K562 (cell line): ENCODE measurements at regions not wholly inside any gene's neighbourhood (a gene's known extent, or its start where the extent isn't known, plus 50 kb on each side); places are given as distances from the start of the nearest gene placed in this dataset.

Experiments
- ATAC-seq: fragments of 200-7000 bp; cut with Tn5 transposase; 3 replicates; pipeline ENCODE4 v1.9.1; 2020; ENCODE audit warnings: moderate library complexity
- BruUV-seq: library from RNA; stranded (reverse); fragments of 400-500 nt; replicated peaks from 2 replicates; lab custom pipeline; 2021; lab: Mats Ljungman, UMichigan
- CTCF ChIA-PET: fragments of 300-600 bp; formaldehyde crosslinking; extraction: SDS; loops from one replicate; lab custom pipeline; 2021; ENCODE audit warnings: low intra/inter-chr PET ratio; lab: Yijun Ruan, JAX
- POLR2A ChIA-PET: fragments of 300-600, 350-650 bp; sonication (Branson Sonifier 250); formaldehyde crosslinking; extraction: SDS; loops from one replicate; lab custom pipeline; 2021; ENCODE audit warnings: antibody characterized with exemption, inconsistent platforms; lab: Yijun Ruan, JAX
- DNase-seq, 4 experiments: peaks; one replicate each; pipeline versions ENCODE4 v3.0.0 to v3.0.0-alpha.2; 2011 to 2018; ENCODE audit warnings: low spot score in 3 of 4, mixed read lengths in 3 of 4; ENCODE audit errors: extremely low read depth in 1 of 4
- FAIRE-seq: peaks from 2 replicates; lab custom pipeline; 2011; peaks lifted over from hg19 to GRCh38; lab: Jason Lieb, UNC
- H2AFZ ChIP-seq: 2 replicates; pipeline ENCODE4 v1.6.0; 2011; ENCODE audit warnings: low read depth, low read length, control low read depth, inconsistent platforms
- H3K27ac ChIP-seq: fragments of 200-600 bp; 3 replicates; pipeline ENCODE4 v1.8.0; 2011; ENCODE audit warnings: low read depth, mild to moderate bottlenecking, control low read depth, inconsistent platforms, low read length, moderate library complexity, mixed read lengths; ENCODE audit errors: extremely low read depth
- H3K27me3 ChIP-seq, 2 experiments: fragments of 300-600 bp in 1 of 2; 2 replicates in 1 of 2; 3 replicates in 1 of 2; pipeline versions ENCODE4 v1.6.0 to v1.8.0; 2011; ENCODE audit warnings: inconsistent platforms in 2 of 2, low read length in 2 of 2, mild to moderate bottlenecking in 1 of 2, mixed read lengths in 1 of 2, moderate library complexity in 1 of 2; ENCODE audit not compliant: control insufficient read depth in 2 of 2, insufficient read depth in 2 of 2
- H3K36me3 ChIP-seq: fragments of 300-600 bp; 3 replicates; pipeline ENCODE4 v1.8.0; 2011; ENCODE audit warnings: mild to moderate bottlenecking, low read length, inconsistent platforms; ENCODE audit not compliant: control insufficient read depth, insufficient read depth
- H3K4me1 ChIP-seq, 2 experiments: fragments of 200-600 bp in 1 of 2; replicated peaks in 1 of 2; 2 replicates in 1 of 2; 3 replicates in 1 of 2; pipeline versions ENCODE4 v1.5.1 to v1.8.0; 2011; ENCODE audit warnings: inconsistent platforms in 2 of 2, low read length in 2 of 2, mild to moderate bottlenecking in 1 of 2, mixed read lengths in 1 of 2, moderate library complexity in 1 of 2; ENCODE audit not compliant: control insufficient read depth in 2 of 2, insufficient read depth in 2 of 2
- H3K4me2 ChIP-seq: 2 replicates; pipeline ENCODE4 v1.6.1; 2011; ENCODE audit warnings: low read length, control low read depth, inconsistent platforms, mixed read lengths; ENCODE audit not compliant: insufficient read depth
- H3K4me3 ChIP-seq: fragments of 200-600 bp; sonication (generic), shearing (Covaris generic); 2 replicates; pipeline ENCODE4 v1.5.1; 2016; ENCODE audit warnings: control low read depth, inconsistent platforms
- H3K79me2 ChIP-seq: fragments of 200-600 bp; 3 replicates; pipeline ENCODE4 v1.8.0; 2011; ENCODE audit warnings: low read length, inconsistent platforms; ENCODE audit not compliant: control insufficient read depth, insufficient read depth
- H3K9ac ChIP-seq, 2 experiments: 2 replicates each; pipeline versions ENCODE4 v1.6.0 to v1.6.1; 2011; ENCODE audit warnings: low read depth in 2 of 2, low read length in 2 of 2, control low read depth in 1 of 2, inconsistent platforms in 1 of 2, mild to moderate bottlenecking in 1 of 2, mixed read lengths in 1 of 2; ENCODE audit not compliant: insufficient read depth in 1 of 2
- H3K9me1 ChIP-seq: one replicate; pipeline ENCODE4 v1.6.0; 2011; ENCODE audit warnings: inconsistent platforms, mild to moderate bottlenecking, low read length, moderate library complexity; ENCODE audit not compliant: control insufficient read depth, insufficient read depth
- H3K9me3 ChIP-seq: replicated peaks from 2 replicates; pipeline ENCODE4 v1.5.1; 2011; ENCODE audit warnings: low read depth, low read length, inconsistent platforms; ENCODE audit not compliant: control insufficient read depth, insufficient read depth
- H4K20me1 ChIP-seq: replicated peaks from 2 replicates; pipeline ENCODE4 v1.6.1; 2011; ENCODE audit warnings: low read length, inconsistent platforms, mixed read lengths; ENCODE audit not compliant: control insufficient read depth, insufficient read depth
- ARNT ChIP-seq, 2 experiments: fragments of 450-650 bp; IDR thresholded peaks; 2 replicates each; pipeline ENCODE4 v1.6.1; 2016; ENCODE audit warnings: mild to moderate bottlenecking in 1 of 2
- CCNT2 ChIP-seq: IDR thresholded peaks from 2 replicates; pipeline ENCODE4 v1.6.1; 2011; ENCODE audit warnings: borderline replicate concordance, low read depth, mild to moderate bottlenecking, moderate library complexity, mixed read lengths, low read length; ENCODE audit not compliant: insufficient read length; ENCODE audit errors: extremely low read depth
- CTBP1 ChIP-seq: fragments of 450-650 bp; IDR thresholded peaks from 2 replicates; pipeline ENCODE4 v1.6.1; 2016; ENCODE audit warnings: borderline replicate concordance
- ELF1 ChIP-seq: fragments of 200-800 bp; sonication (Bioruptor generic); IDR thresholded peaks from 2 replicates; pipeline ENCODE4 v1.6.1; 2016; ENCODE audit warnings: missing genetic modification characterization, missing compliant biosample characterization
- GABPB1 ChIP-seq: sonication (generic); formaldehyde crosslinking; IDR thresholded peaks from 2 replicates; pipeline ENCODE4 v1.8.0; 2022; ENCODE audit warnings: mild to moderate bottlenecking, missing genetic modification reagents
- KAT7 ChIP-seq: sonication (generic); formaldehyde crosslinking; IDR thresholded peaks from 2 replicates; pipeline ENCODE4 v1.8.0; 2022; ENCODE audit warnings: missing genetic modification reagents, mild to moderate bottlenecking, borderline replicate concordance
- MCM5 ChIP-seq: fragments of 450-650 bp; IDR thresholded peaks from 2 replicates; pipeline ENCODE4 v1.6.1; 2016; ENCODE audit warnings: low read depth
- MTF1 ChIP-seq: fragments of 250-450 bp; sonication (Bioruptor Pico); IDR thresholded peaks from 2 replicates; pipeline ENCODE4 v1.9.0; 2021; ENCODE audit warnings: moderate library complexity, mild to moderate bottlenecking, inconsistent platforms, borderline replicate concordance
- NCOR1 ChIP-seq: fragments of 450-650 bp; IDR thresholded peaks from 2 replicates; pipeline ENCODE4 v1.6.1; 2016; ENCODE audit warnings: mild to moderate bottlenecking, moderate library complexity
- THAP12 ChIP-seq: fragments of 250-450 bp; sonication (Bioruptor Pico); IDR thresholded peaks from 2 replicates; pipeline ENCODE4 v1.9.0; 2021; ENCODE audit warnings: mild to moderate bottlenecking, inconsistent platforms
- ZNF512 ChIP-seq: IDR thresholded peaks from 2 replicates; pipeline ENCODE4 v1.6.1; 2016; ENCODE audit warnings: missing genetic modification characterization, missing compliant biosample characterization
- ZNF592 ChIP-seq: fragments of 450-650 bp; IDR thresholded peaks from 2 replicates; pipeline ENCODE4 v1.6.1; 2017; ENCODE audit warnings: antibody characterized with exemption, mild to moderate bottlenecking
- WGBS: fragments of 100-300 bp; shearing (Covaris generic); methylation state at CpG from one replicate; pipeline ENCODE4 v1.1.6; 2016; ENCODE audit warnings: low coverage, mixed read lengths; ENCODE audit not compliant: insufficient coverage; ENCODE audit errors: missing lambda C conversion rate; 5-methylcytosine and 5-hydroxymethylcytosine counted together
- in situ Hi-C: fragments of 300-500 bp; cut with MboI; formaldehyde crosslinking; loops from 4 replicates; pipeline ENCODE4 v1.15.0; 2018; ENCODE audit warnings: inconsistent platforms, mixed read lengths
- intact Hi-C: fragments of 100-400 bp; cut with micrococcal nuclease; formaldehyde crosslinking; loops from 2 replicates; pipeline ENCODE4 v1.14.2; 2022

GRCh38 chr9:108603141-108603540 is 252.6 kb downstream of the ACTL7B start (continued):
- TF ChIP-seq CCNT2 = no peak
- TF ChIP-seq, all 486 proteins: peak for 0

GRCh38 chr9:108600896-108601295 is 254.9 kb downstream of the ACTL7B start:
- Histone ChIP-seq H3K27me3 (no peaks in the 10 kb centered on the region), H3K4me3 (no peak overlapping the region), H4K20me1 (no peaks in the 10 kb centered on the region), H3K9me1 (no peaks in the 10 kb centered on the region), H3K27ac (no peak overlapping the region), H2AFZ (no peak overlapping the region), H3K36me3 (no peaks in the 10 kb centered on the region), H3K79me2 (no peaks in the 10 kb centered on the region), H3K4me1 (no peaks in the 10 kb centered on the region), H3K9ac (no peak overlapping the region), H3K4me2 (no peak overlapping the region), H3K9me3 (no peaks in the 10 kb centered on the region)
- in situ Hi-C loops = no loop called here
- ChIA-PET CTCF (no interaction called here), POLR2A (no interaction called here)
- ATAC-seq (no peak), FAIRE-seq (no peak), DNase-seq (no peak)
- 0% methylated on average over 4 of the region's 4 CpGs for WGBS
- BruUV-seq = no TSS peak
- TF ChIP-seq GABPB1 (CRISPR knock-in tag) = no peak
- TF ChIP-seq MCM5 = no peak
- TF ChIP-seq MTF1 = no peak
- no peak for TF ChIP-seq NCOR1
- TF ChIP-seq CTBP1 = no peak
- no peak for TF ChIP-seq KAT7 (CRISPR knock-in tag)
- TF ChIP-seq ELF1 = no peak
- no peak for TF ChIP-seq THAP12
- no peak for TF ChIP-seq ZNF512
- no peak for TF ChIP-seq ARNT (IDR thresholded peaks at IDR 0.05)
- no peak for TF ChIP-seq ZNF592
- intact Hi-C loops = no loop called here
